ENCODE measurements at regions not wholly inside any gene's neighbourhood (a gene's known extent, or its start where the extent isn't known, plus 50 kb on each side); places are given as distances from the start of the nearest gene placed in this dataset.

DNA sequence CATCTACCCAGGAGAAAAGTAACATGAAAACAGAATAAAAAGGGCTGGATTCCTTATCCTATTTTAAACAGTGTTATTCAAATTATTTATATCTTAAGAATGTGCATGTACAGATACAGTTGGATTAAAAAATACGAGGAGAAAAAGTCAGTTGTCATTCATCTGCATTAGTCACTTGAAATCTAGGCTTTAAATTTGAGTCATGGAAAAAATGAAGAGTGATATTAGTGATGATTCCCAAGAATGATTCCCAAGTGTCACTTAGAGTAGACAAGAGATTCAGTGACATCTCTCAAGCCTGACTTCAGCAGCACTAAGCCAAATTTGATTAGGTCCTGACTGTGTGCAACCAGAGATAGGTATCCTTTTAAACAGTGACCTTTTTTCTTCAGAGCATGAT, 394.2 kb downstream of the IRS1 start:
- no peak for TF ChIP-seq ZNF274 (IDR thresholded peaks at IDR 0.05; ENCODE audit: low read depth, low read length)

DNA sequence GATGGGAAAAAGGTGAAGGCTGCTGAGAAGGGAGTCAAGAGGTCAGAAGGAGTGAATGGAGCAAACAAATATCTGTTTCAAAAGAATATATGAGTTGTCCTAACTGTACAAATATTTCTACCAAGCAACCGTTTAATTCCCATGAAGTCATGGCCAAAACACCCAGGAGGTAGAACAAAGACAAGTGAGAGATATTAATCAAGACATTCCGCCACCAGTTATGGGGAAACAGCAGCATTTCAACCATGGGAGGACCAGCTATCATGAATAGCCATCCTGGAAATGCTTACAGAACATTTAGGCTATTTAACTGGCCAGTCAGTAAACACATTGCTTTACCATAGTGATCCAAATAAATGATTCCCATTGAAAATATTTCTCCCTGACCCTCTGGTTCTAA, 396.3 kb downstream of the IRS1 start:
- no peak overlapping the region for H3K4me3 ChIP-seq (ENCODE audit: low read length)
- TF ChIP-seq ZNF274 (IDR thresholded peaks at IDR 0.05; ENCODE audit: low read depth, low read length), result no peak

More for the DNA sequence above, 394.2 kb downstream of the IRS1 start:
- H3K4me3 ChIP-seq (ENCODE audit: low read length), result no peak overlapping the region

DNA sequence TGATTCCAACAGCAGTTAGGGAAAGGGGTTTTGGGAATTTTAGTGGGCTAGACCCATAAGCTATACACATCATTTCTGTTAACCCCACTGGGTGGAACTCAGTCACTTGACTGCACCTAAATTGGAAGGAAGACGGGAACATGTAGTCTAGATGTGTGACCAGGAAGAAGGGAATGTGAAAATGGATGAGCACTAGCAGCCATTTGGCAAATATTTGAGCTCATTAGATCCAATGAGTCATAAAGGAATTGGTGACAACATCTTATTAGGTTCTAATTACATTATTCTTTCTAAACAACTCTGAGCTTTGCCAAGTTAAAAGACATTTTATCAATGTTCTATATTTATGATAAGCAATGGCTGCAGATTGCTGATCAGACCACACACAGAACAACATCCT, 400.6 kb downstream of the IRS1 start:
- no peak for TF ChIP-seq ZNF274 (IDR thresholded peaks at IDR 0.05; ENCODE audit: low read depth, low read length)
- no peak overlapping the region for H3K4me3 ChIP-seq (ENCODE audit: low read length)

DNA sequence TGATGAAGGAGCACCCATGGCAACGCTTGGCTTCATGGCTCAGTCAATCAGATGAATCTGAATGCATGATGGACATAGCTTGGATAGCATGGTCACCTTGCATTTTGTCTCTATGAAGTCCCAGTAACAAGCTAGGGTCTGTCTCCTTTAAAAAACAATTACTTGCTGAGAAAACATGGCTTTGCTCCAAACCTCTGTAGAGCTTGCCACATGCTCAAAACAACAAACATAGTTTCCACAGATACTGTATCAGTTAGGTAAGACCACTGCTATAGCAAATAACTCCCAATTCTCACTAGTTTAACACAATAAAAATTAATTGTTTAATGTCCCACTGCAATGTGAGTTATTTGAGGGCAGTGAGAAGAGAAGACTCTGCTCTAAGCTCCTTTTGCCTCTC, 401.0 kb downstream of the IRS1 start:
- no peak for TF ChIP-seq ZNF274 (IDR thresholded peaks at IDR 0.05; ENCODE audit: low read depth, low read length)
- H3K4me3 ChIP-seq (ENCODE audit: low read length), result no peak overlapping the region

DNA sequence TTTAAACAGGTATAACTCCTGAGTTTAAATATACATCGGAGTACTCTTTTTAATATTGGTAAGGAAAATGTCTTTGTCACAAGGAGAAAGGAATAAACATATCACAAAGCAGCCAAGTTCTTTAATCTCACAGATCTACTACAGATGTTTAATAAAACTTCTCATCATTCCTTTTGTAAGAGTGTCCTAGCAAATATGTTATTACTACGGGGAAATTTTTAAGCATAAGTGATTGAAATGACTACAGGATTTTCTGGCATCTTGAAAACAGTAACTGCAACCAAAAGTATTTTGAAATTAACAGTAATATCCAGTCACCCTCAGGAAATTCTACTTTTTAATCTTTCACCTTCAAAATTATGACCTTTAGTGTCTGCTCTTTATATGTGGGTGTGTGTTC, 403.1 kb downstream of the IRS1 start:
- TF ChIP-seq ZNF274 (IDR thresholded peaks at IDR 0.05; ENCODE audit: low read depth, low read length), result no peak

DNA sequence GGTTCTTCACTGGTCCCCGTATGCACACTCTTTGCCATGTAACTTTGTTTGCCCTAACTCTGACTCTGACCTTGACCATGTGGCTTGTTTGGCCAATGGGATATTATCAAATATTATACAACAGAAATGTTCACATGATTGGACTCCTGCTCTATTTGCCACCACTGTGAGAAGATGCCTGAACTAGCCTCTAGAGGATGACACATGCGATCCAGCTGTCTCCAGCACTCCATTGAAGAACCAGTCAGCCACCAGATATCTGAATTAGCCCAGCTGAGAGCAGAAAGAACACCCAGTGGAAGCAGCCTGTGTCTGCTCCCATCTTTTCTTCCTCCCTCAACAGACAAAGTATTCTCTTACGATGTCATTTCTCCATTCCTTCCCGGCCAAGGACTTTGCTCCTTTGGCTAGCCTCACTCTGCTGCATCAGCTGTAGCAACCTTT, 412.1 kb downstream of the IRS1 start:
- no peak overlapping the region for H3K4me3 ChIP-seq (ENCODE audit: low read length)
- no peak for TF ChIP-seq ZNF274 (IDR thresholded peaks at IDR 0.05; ENCODE audit: low read depth, low read length)

More for the DNA sequence above, 403.1 kb downstream of the IRS1 start:
- H3K4me3 ChIP-seq (ENCODE audit: low read length), result no peak overlapping the region

DNA sequence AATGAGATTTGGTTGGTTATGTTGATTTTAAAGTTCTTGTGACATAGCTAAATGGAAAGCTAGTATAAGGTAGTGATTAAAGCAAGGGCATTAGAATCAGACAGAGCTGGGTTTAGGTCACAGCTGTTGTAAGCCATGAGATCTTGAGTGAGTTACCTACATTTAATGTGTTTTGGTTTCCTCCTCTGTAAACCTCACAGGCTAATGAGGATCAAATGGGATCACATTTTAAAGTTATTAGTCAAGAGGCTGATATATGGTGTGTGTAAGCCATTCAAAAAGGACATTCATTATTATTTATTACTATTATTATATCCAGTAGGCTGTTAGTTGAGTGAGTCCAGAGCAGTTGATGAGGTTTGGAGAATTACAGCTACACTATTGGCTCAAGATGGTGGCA, 416.2 kb downstream of the IRS1 start:
- H3K4me3 ChIP-seq (ENCODE audit: low read length), result no peak overlapping the region
- no peak for TF ChIP-seq ZNF274 (IDR thresholded peaks at IDR 0.05; ENCODE audit: low read depth, low read length)

DNA sequence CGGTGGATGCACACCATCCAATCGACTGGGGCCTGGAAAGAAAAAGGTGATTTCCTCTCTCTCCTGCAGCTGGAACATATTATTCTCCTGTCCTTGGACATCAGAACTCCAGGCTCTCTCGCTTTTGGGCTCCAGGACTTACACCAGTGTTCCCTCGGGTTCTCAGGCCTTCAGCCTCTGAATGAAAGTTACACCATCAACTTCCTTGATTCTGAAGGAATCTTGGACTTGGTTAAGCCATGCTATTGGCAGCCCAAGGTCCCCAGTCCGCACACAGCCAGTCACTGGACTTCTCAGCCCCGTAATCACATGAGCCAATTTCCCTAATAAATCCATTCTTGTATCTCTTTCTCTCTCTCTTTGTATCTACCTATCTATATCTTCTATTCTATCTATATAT, 418.9 kb downstream of the IRS1 start:
- H3K4me3 ChIP-seq (ENCODE audit: low read length), result no peak overlapping the region
- TF ChIP-seq ZNF274 (IDR thresholded peaks at IDR 0.05; ENCODE audit: low read depth, low read length), result no peak

DNA sequence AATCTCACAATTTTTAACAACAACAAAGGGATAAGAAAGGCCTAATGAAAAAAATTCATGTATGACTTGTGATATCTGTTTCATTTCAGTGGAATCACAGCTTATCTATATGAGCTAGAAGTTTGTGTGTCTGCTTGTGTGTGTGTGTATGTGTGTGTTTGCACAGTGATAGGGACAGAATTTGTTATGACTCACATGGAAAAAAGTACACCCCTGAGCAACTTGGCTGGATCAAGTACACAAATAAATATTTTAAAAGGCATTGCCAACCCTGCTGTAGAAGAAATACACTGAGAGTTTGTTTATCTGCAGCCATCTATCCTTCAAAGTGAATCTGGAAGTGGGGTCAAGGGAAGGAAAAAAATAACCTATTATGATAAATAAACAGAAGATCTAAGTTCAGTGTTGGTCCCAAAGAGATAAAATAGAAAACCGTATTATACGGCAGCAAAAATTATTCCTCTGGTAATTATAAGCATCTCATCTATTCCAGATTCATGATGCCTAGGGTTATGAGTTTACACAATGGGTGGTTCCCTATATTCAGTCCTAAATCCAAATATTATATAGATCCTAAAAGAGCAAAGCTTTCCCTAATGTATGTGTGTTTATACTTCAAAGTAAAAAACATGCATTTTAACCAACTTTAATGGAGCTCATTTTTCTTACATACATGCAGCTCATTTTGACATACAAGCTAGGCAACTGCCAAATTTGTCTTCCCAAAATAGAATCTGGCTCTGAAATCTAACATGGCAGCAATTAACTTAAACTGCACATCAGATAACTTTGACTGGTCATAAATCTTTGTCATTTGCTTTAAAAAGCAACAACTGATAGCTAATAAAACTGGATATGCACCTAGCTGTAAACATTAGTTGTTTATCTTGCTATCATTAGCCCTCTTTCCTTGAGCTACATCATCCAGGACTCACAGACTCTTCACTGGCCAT, 420.6 kb downstream of the IRS1 start:
- no peak overlapping the region for H3K4me3 ChIP-seq (ENCODE audit: low read length)
- no peak for TF ChIP-seq ZNF274 (IDR thresholded peaks at IDR 0.05; ENCODE audit: low read depth, low read length)

DNA sequence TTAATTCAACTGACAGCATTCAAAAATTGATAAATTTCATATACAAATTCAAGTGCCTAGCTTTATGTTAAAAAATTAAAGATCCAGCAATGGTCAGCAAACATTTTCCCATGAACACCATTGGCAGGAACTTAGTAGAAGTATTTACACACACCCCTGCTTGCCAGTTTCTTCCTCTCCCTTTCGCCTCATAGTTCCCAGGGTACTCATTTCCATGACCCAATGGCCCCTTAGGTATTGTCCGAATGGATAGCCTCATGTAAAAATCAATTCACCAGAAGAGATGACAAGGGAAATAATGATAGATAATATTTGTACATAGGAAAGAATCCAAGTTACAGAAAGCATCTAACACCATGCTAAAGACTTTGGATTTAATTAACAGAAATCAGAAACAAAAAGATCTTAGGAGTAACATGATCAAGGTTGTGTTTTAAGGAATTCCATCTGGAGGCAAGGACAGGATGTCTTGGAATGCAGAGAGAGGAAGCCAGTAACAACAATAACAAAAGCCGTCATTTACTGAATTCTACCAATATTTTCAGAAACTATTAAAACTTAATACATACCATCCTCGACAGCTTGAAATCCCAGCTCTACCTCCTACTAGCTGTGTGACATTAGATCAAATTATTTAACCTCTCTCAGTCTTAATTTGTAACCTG, 423.0 kb downstream of the IRS1 start:
- TF ChIP-seq ZNF274 (IDR thresholded peaks at IDR 0.05; ENCODE audit: low read depth, low read length), result no peak
- H3K4me3 ChIP-seq (ENCODE audit: low read length), result no peak overlapping the region

DNA sequence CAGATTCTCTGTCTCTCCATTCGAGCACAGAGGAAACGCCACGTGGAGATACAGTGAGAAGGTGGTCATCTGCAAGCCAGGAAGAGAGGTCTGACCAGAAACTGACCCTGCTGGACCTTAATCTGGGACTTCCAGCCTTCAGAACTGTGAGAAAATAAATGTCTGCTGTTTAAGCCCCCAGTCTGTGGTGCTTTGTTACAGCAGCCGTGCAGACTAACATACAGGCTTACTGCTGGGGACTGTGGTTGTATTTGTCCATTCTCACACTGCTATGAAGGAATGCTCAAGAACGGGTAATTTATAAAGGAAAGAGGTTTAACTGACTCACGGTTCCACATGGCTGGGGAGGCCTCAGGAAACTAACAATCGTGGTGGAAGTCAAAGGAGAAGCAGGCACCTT, 432.7 kb downstream of the IRS1 start:
- no peak overlapping the region for H3K4me3 ChIP-seq (ENCODE audit: low read length)
- no peak for TF ChIP-seq ZNF274 (IDR thresholded peaks at IDR 0.05; ENCODE audit: low read depth, low read length)

DNA sequence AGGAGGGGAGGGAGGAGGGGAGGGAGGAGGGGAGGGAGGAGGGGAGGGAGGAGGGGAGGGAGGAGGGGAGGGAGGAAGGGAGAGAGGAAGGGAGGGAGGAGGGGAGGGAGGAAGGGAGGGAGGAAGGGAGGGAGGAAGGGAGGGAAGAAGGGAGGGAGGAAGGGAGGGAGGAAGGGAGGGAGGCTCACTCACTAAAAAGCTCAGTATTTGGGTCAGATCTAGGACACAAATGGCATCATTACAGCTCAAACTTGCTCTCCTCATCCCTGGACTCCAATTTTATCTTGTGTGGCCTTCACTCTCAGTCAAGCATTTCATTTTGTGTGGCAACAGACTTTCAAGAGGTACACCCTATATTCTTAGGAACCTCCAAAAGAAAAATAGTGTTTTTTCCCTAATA, 435.4 kb downstream of the IRS1 start:
- no peak overlapping the region for H3K4me3 ChIP-seq (ENCODE audit: low read length)
- no peak for TF ChIP-seq ZNF274 (IDR thresholded peaks at IDR 0.05; ENCODE audit: low read depth, low read length)

DNA sequence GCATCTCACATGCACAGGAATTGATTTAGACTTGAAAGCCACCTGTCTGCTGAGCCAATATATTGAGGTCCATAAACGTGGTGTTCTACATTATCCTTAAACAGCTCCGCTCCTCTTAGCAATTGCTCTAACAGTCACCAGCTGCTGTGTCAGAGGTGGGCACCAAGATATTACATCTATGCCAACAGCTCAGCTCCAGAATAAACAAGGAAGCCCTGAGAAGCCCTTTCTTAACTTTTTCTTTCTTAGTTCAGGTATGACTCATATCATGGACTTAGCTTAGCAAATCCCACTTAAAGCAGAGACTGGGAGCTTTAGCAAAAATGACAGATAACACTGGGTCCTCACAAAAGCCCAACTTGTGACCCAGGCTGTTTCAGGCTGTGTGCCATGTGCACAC, 436.6 kb downstream of the IRS1 start:
- TF ChIP-seq ZNF274 (IDR thresholded peaks at IDR 0.05; ENCODE audit: low read depth, low read length), result no peak
- no peak overlapping the region for H3K4me3 ChIP-seq (ENCODE audit: low read length)

DNA sequence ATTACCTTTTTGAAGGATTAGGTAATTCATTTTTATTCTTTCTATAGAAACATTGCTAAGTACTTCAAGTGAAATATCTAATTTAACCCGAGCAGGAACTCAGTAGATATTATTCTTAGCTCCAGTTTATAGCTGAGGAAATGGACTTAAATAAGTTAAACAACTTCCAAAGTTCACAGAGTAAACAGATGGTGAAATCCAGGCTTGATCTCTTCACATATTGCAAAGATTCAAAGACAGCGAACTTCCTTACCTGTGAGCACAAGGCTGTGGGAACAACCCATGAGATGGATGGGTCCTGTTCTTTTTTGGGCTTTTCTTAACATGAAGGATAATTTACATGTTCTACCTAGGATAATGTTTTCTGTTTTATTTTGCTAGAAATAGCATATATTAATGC, 439.0 kb downstream of the IRS1 start:
- TF ChIP-seq ZNF274 (IDR thresholded peaks at IDR 0.05; ENCODE audit: low read depth, low read length), result no peak
- no peak overlapping the region for H3K4me3 ChIP-seq (ENCODE audit: low read length)

DNA sequence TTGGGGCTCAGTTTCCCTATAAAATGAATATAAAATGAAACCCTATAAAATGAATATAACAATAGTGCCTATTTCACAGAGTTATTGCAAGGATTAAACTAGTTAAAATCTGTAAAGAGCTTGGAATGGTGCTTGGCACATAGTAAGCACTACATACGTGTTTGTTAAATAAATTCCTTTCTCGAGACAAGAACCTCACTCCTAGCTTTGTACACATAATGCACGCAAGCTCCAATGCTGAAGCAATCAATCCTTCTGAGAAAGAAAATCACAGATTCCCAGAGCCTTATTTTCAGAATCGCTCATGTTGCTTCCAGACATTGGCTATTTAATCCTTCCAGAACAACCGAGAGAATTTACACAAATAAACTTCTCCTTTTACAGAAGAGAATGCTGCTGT, 440.9 kb downstream of the IRS1 start:
- no peak for TF ChIP-seq ZNF274 (IDR thresholded peaks at IDR 0.05; ENCODE audit: low read depth, low read length)
- no peak overlapping the region for H3K4me3 ChIP-seq (ENCODE audit: low read length)

Measured in GM08714 (cell line).